ENCODE measurements at regions not wholly inside any gene's neighbourhood (a gene's known extent, or its start where the extent isn't known, plus 50 kb on each side); places are given as distances from the start of the nearest gene placed in this dataset.

DNA sequence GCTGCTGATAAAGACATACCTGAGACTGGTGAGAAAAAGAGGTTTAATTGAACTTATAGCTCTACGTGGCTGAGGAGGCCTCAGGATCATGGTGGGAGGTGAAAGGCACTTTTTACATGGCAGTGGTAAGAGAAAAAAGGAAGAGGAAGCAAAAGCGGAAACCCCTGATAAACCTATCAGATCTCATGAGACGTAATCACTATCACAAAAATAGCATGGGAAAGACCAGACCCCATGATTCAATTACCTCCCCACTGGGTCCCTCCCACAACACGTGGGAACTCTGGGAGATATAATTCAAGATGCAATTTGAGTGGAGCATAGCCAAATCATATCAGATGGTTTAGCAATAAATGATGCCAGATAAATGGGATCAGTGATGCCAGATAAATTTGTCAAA, 892.0 kb upstream of the CELF2 start:
- no peaks in the 10 kb centered on the region for H3K36me3 Mint-ChIP-seq
- H3K4me3 Mint-ChIP-seq, result no peak overlapping the region
- peaks cover 0 to 3% of the 10 kb centered on the region in 2 experiments for H3K27me3 ChIP-seq (replicated peaks in 1 of 2; ENCODE audit: control insufficient read depth in 2 of 2, extremely low read depth in 1 of 2, insufficient read depth in 2 of 2, low read length in 1 of 2)
- no peak overlapping the region for H3K27ac ChIP-seq (ENCODE audit: low read length)
- CTCF ChIA-PET, result no interaction called here
- no peak overlapping the region for H3K4me3 ChIP-seq (ENCODE audit: control insufficient read depth in 1 of 2, extremely low read depth in 1 of 2, low read length in 1 of 2)
- H3K4me1 Mint-ChIP-seq, result no peaks in the 10 kb centered on the region
- POLR2A ChIA-PET, result no interaction called here
- no peak for DNase-seq
- H3K27me3 Mint-ChIP-seq, result peaks cover 2 to 5% of the 10 kb centered on the region in 2 donors
- no peaks in the 10 kb centered on the region for H3K9me3 ChIP-seq
- no peaks in the 10 kb centered on the region for H3K9me3 Mint-ChIP-seq
- 0% methylated on average over 1 of the region's 4 CpGs for WGBS (ENCODE audit: insufficient coverage)
- no peaks in the 10 kb centered on the region for H3K36me3 ChIP-seq (ENCODE audit: control insufficient read depth in 2 of 2, extremely low read depth in 1 of 2, insufficient read depth in 1 of 2, low read length in 1 of 2)
- no peak for ATAC-seq (replicated peaks in 1 of 4)
- H3K27ac Mint-ChIP-seq, result no peak overlapping the region
- no peaks in the 10 kb centered on the region for H3K4me1 ChIP-seq (ENCODE audit: control insufficient read depth in 1 of 2, extremely low read depth in 1 of 2, insufficient read depth in 2 of 2, low read length in 2 of 2)

DNA sequence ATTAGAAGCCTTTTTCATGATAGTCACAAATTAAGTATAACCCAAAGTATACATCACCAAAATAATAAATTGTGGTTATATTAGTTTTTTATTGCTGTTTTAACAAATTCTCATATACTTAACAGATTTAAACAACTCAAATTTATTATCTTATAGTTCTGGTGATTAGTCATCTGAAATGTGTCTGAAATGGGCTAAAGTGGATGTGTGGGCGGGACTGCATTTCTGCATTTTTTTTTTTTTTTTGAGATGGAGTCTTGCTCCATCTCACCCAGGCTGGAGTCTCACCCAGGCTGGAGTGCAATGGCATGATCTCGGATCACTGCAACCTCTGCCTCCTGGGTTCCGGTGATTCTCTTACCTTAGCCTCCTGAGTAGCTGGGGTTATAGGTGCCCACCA, 891.5 kb upstream of the CELF2 start:
- ATAC-seq (replicated peaks in 1 of 4) (no peak), DNase-seq (no peak)
- Histone ChIP-seq H3K4me3 (ENCODE audit: control insufficient read depth in 1 of 2, extremely low read depth in 1 of 2, low read length in 1 of 2) (no peak overlapping the region), H3K9me3 (no peaks in the 10 kb centered on the region), H3K4me1 (ENCODE audit: control insufficient read depth in 1 of 2, extremely low read depth in 1 of 2, insufficient read depth in 2 of 2, low read length in 2 of 2) (no peaks in the 10 kb centered on the region), H3K27ac (ENCODE audit: low read length) (no peak overlapping the region), H3K36me3 (ENCODE audit: control insufficient read depth in 2 of 2, extremely low read depth in 1 of 2, insufficient read depth in 1 of 2, low read length in 1 of 2) (no peaks in the 10 kb centered on the region), H3K27me3 (replicated peaks in 1 of 2; ENCODE audit: control insufficient read depth in 2 of 2, extremely low read depth in 1 of 2, insufficient read depth in 2 of 2, low read length in 1 of 2) (peaks cover 0 to 3% of the 10 kb centered on the region in 2 experiments)
- H3K27me3 Mint-ChIP-seq, result peaks cover 2 to 5% of the 10 kb centered on the region in 2 donors
- no peaks in the 10 kb centered on the region for H3K36me3 Mint-ChIP-seq
- no peaks in the 10 kb centered on the region for H3K9me3 Mint-ChIP-seq
- no CpG with 5 or more reads among the region's 3 CpGs for WGBS (ENCODE audit: insufficient coverage)
- no peak overlapping the region for H3K27ac Mint-ChIP-seq
- POLR2A ChIA-PET, result no interaction called here
- no peaks in the 10 kb centered on the region for H3K4me1 Mint-ChIP-seq
- CTCF ChIA-PET, result no interaction called here
- no peak overlapping the region for H3K4me3 Mint-ChIP-seq

DNA sequence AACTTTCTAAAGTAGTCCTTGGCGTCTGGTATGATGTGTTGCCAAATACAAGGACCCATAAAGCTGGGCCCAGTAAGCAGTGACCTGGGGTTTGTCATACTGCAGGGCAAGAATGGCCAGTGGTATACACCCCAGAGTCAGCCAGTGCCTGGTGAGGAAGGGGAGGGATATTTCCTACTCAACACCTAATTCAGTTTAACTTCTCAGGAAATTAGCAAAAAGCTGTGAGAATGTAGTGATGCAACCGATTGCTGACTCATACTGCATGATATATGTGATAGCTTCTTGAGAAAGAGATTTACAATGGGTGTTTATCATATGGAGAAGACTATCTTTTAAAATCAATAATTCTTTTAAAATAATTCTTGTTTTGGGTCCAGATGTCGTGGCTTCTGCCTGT, 889.3 kb upstream of the CELF2 start:
- ATAC-seq (replicated peaks in 1 of 4), result no peak
- no peak overlapping the region for H3K4me3 Mint-ChIP-seq

DNA sequence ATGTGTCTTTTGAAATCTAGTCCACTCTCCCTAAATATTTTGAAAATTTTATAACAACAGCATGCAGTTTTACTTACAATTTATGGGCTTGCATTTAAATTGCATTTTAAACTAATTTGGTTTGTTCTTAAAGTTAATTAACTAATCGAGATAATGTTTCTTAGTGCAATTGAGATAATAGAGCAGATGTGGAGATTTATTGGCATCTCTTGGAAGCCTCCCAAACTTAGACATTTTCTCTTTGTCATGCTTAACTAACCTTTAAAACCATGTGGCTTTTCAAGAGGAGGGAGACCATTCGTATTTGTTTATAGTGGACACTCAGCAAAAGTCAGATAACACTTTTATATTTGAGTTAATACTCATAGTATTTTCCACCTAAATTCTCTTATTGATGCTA, 887.0 kb upstream of the CELF2 start:
- no peaks in the 10 kb centered on the region for H3K4me1 ChIP-seq (ENCODE audit: control insufficient read depth in 1 of 2, extremely low read depth in 1 of 2, insufficient read depth in 2 of 2, low read length in 2 of 2)
- Mint-ChIP-seq H3K4me3 (no peak overlapping the region), H3K36me3 (no peaks in the 10 kb centered on the region), H3K27me3 (peaks cover 2 to 5% of the 10 kb centered on the region in 2 donors), H3K9me3 (no peaks in the 10 kb centered on the region), H3K4me1 (no peaks in the 10 kb centered on the region), H3K27ac (no peak overlapping the region)
- no peak overlapping the region for H3K27ac ChIP-seq (ENCODE audit: low read length)
- CTCF ChIA-PET, result no interaction called here
- no peaks in the 10 kb centered on the region for H3K9me3 ChIP-seq
- DNase-seq (no peak), ATAC-seq (replicated peaks in 1 of 4) (no peak)
- POLR2A ChIA-PET, result no interaction called here
- no peaks in the 10 kb centered on the region for H3K36me3 ChIP-seq (ENCODE audit: control insufficient read depth in 2 of 2, extremely low read depth in 1 of 2, insufficient read depth in 1 of 2, low read length in 1 of 2)
- peaks cover 0 to 3% of the 10 kb centered on the region in 2 experiments for H3K27me3 ChIP-seq (replicated peaks in 1 of 2; ENCODE audit: control insufficient read depth in 2 of 2, extremely low read depth in 1 of 2, insufficient read depth in 2 of 2, low read length in 1 of 2)
- H3K4me3 ChIP-seq (ENCODE audit: control insufficient read depth in 1 of 2, extremely low read depth in 1 of 2, low read length in 1 of 2), result no peak overlapping the region
- WGBS (ENCODE audit: insufficient coverage), result no CpG with 5 or more reads among the region's 2 CpGs

More for the DNA sequence above, 889.3 kb upstream of the CELF2 start:
- H3K27ac Mint-ChIP-seq, result no peak overlapping the region
- WGBS (ENCODE audit: insufficient coverage), result 100% methylated on average over 1 of the region's 3 CpGs
- H3K9me3 ChIP-seq, result no peaks in the 10 kb centered on the region
- H3K36me3 Mint-ChIP-seq, result no peaks in the 10 kb centered on the region
- peaks cover 0 to 3% of the 10 kb centered on the region in 2 experiments for H3K27me3 ChIP-seq (replicated peaks in 1 of 2; ENCODE audit: control insufficient read depth in 2 of 2, extremely low read depth in 1 of 2, insufficient read depth in 2 of 2, low read length in 1 of 2)
- H3K27ac ChIP-seq (ENCODE audit: low read length), result no peak overlapping the region
- DNase-seq, result no peak
- no peaks in the 10 kb centered on the region for H3K36me3 ChIP-seq (ENCODE audit: control insufficient read depth in 2 of 2, extremely low read depth in 1 of 2, insufficient read depth in 1 of 2, low read length in 1 of 2)
- H3K4me1 Mint-ChIP-seq, result no peaks in the 10 kb centered on the region
- no peaks in the 10 kb centered on the region for H3K9me3 Mint-ChIP-seq
- H3K27me3 Mint-ChIP-seq, result peaks cover 2 to 5% of the 10 kb centered on the region in 2 donors
- CTCF ChIA-PET, result no interaction called here
- POLR2A ChIA-PET, result no interaction called here
- no peak overlapping the region for H3K4me3 ChIP-seq (ENCODE audit: control insufficient read depth in 1 of 2, extremely low read depth in 1 of 2, low read length in 1 of 2)
- H3K4me1 ChIP-seq (ENCODE audit: control insufficient read depth in 1 of 2, extremely low read depth in 1 of 2, insufficient read depth in 2 of 2, low read length in 2 of 2), result no peaks in the 10 kb centered on the region

DNA sequence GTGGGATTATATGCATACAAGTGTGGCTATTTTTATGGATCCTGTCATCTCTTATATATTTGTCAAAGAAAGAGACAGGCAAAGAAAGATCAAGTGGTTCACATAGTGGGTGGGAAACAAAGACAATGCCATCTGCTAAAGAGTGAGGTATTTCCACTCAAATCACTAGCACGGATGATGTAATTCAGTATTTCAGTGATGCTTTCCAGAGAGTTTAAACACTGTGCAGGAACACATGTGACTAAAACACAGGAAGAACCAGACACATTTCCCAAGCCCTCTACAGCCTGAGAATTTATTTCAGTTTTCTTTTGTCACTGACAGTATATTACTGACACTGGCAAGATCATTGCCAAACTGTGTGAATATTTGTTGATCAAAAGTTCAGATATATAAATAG, 885.7 kb upstream of the CELF2 start:
- H3K4me3 ChIP-seq (ENCODE audit: control insufficient read depth in 1 of 2, extremely low read depth in 1 of 2, low read length in 1 of 2), result no peak overlapping the region
- ChIA-PET POLR2A (no interaction called here), CTCF (no interaction called here)
- H3K9me3 ChIP-seq, result no peaks in the 10 kb centered on the region
- no peak overlapping the region for H3K4me3 Mint-ChIP-seq
- H3K36me3 Mint-ChIP-seq, result no peaks in the 10 kb centered on the region
- H3K4me1 ChIP-seq (ENCODE audit: control insufficient read depth in 1 of 2, extremely low read depth in 1 of 2, insufficient read depth in 2 of 2, low read length in 2 of 2), result no peaks in the 10 kb centered on the region
- peaks cover 2 to 3% of the 10 kb centered on the region in 2 donors for H3K27me3 Mint-ChIP-seq
- H3K27me3 ChIP-seq (replicated peaks in 1 of 2; ENCODE audit: control insufficient read depth in 2 of 2, extremely low read depth in 1 of 2, insufficient read depth in 2 of 2, low read length in 1 of 2), result peaks cover 0 to 3% of the 10 kb centered on the region in 2 experiments
- WGBS (ENCODE audit: insufficient coverage), result no CpG with 5 or more reads among the region's 1 CpG
- H3K27ac ChIP-seq (ENCODE audit: low read length), result no peak overlapping the region
- H3K36me3 ChIP-seq (ENCODE audit: control insufficient read depth in 2 of 2, extremely low read depth in 1 of 2, insufficient read depth in 1 of 2, low read length in 1 of 2), result no peaks in the 10 kb centered on the region
- H3K27ac Mint-ChIP-seq, result no peak overlapping the region
- peaks cover 0 to 4% (median 0%) of the 10 kb centered on the region in 3 donors for H3K4me1 Mint-ChIP-seq
- H3K9me3 Mint-ChIP-seq, result no peaks in the 10 kb centered on the region
- ATAC-seq (replicated peaks in 1 of 4) (no peak), DNase-seq (no peak)

DNA sequence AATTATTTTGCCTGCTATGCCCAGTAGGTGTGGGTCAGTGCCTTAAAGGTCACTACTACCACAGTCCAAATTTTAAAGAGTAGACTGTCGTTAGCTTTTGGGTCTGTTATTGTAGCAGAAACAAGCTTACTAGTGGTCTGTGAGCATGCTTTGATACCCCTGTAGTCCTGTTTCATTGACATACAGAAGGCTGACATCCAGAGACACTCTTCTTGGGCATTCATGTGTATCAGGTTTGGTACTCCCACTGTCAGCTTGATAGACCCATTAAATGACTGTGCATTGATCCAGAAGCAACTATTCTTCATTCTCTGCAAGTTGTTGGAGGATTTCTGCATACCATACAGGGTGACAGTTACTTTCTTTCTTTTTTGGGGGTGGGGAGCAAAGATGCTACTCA, 884.4 kb upstream of the CELF2 start:
- CTCF ChIA-PET, result no interaction called here
- Mint-ChIP-seq H3K9me3 (no peaks in the 10 kb centered on the region), H3K4me3 (no peak overlapping the region), H3K36me3 (no peaks in the 10 kb centered on the region), H3K27ac (no peak overlapping the region), H3K4me1 (peaks cover 0 to 12% (median 9%) of the 10 kb centered on the region in 3 donors), H3K27me3 (peaks cover 0 to 3% of the 10 kb centered on the region in 2 donors)
- ATAC-seq (replicated peaks in 1 of 4) (no peak), DNase-seq (no peak)
- POLR2A ChIA-PET, result no interaction called here
- Histone ChIP-seq H3K4me1 (ENCODE audit: control insufficient read depth in 1 of 2, extremely low read depth in 1 of 2, insufficient read depth in 2 of 2, low read length in 2 of 2) (no peaks in the 10 kb centered on the region), H3K27ac (ENCODE audit: low read length) (no peak overlapping the region), H3K4me3 (ENCODE audit: control insufficient read depth in 1 of 2, extremely low read depth in 1 of 2, low read length in 1 of 2) (no peak overlapping the region), H3K27me3 (replicated peaks in 1 of 2; ENCODE audit: control insufficient read depth in 2 of 2, extremely low read depth in 1 of 2, insufficient read depth in 2 of 2, low read length in 1 of 2) (no peaks in the 10 kb centered on the region), H3K36me3 (ENCODE audit: control insufficient read depth in 2 of 2, extremely low read depth in 1 of 2, insufficient read depth in 1 of 2, low read length in 1 of 2) (no peaks in the 10 kb centered on the region), H3K9me3 (no peaks in the 10 kb centered on the region)
- WGBS (ENCODE audit: insufficient coverage), result no CpG with 5 or more reads among the region's 1 CpG

DNA sequence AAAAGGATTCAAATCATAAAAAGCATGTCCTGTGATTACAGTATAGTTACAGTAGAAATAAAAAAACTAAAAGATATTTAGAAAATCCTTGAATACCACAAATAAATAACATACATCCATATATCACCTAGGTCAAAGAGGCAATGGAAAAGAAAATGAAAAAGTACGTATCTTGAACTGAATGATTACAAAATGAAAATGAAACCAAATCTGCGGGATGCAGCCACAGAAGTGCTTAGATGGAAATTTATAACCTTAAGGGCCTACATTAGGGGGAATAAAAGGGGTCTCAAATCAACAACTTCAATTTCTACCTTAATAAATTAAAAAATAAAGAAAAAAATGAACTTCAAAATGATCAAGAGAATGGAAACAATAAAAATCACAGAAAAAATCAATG, 879.0 kb upstream of the CELF2 start:
- Histone ChIP-seq H3K27ac (ENCODE audit: low read length) (no peak overlapping the region), H3K4me1 (ENCODE audit: control insufficient read depth in 1 of 2, extremely low read depth in 1 of 2, insufficient read depth in 2 of 2, low read length in 2 of 2) (no peaks in the 10 kb centered on the region), H3K9me3 (no peaks in the 10 kb centered on the region), H3K36me3 (ENCODE audit: control insufficient read depth in 2 of 2, extremely low read depth in 1 of 2, insufficient read depth in 1 of 2, low read length in 1 of 2) (no peaks in the 10 kb centered on the region), H3K27me3 (replicated peaks in 1 of 2; ENCODE audit: control insufficient read depth in 2 of 2, extremely low read depth in 1 of 2, insufficient read depth in 2 of 2, low read length in 1 of 2) (no peaks in the 10 kb centered on the region), H3K4me3 (ENCODE audit: control insufficient read depth in 1 of 2, extremely low read depth in 1 of 2, low read length in 1 of 2) (peak overlapping the region in 1 of 2 donors; percentile 33)
- H3K27ac Mint-ChIP-seq, result no peak overlapping the region
- H3K9me3 Mint-ChIP-seq, result no peaks in the 10 kb centered on the region
- H3K4me3 Mint-ChIP-seq, result peak overlapping the region; percentile 69 to 79 (median 76)
- H3K27me3 Mint-ChIP-seq, result peaks cover 0 to 3% of the 10 kb centered on the region in 2 donors
- H3K4me1 Mint-ChIP-seq, result peaks cover 5 to 19% (median 16%) of the 10 kb centered on the region in 3 donors
- CTCF ChIA-PET, result no interaction called here
- H3K36me3 Mint-ChIP-seq, result no peaks in the 10 kb centered on the region
- ATAC-seq (replicated peaks in 1 of 4), result no peak
- WGBS (ENCODE audit: insufficient coverage), result no CpG with 5 or more reads among the region's 2 CpGs
- DNase-seq, result peak in 1 of 35 experiments; percentile 24
- POLR2A ChIA-PET, result no interaction called here
